D341Med (cell line): ENCODE measurements at regions not wholly inside any gene's neighbourhood (a gene's known extent, or its start where the extent isn't known, plus 50 kb on each side); places are given as distances from the start of the nearest gene placed in this dataset.

ENCODE experiments used
- DNase-seq: peaks from one replicate; pipeline ENCODE4 v3.0.0; 2012; ENCODE audit warnings: low spot score

GRCh38 chr4:125440814-125441213 is 126.1 kb downstream of the FAT4 start:
- no peak for DNase-seq

DNA sequence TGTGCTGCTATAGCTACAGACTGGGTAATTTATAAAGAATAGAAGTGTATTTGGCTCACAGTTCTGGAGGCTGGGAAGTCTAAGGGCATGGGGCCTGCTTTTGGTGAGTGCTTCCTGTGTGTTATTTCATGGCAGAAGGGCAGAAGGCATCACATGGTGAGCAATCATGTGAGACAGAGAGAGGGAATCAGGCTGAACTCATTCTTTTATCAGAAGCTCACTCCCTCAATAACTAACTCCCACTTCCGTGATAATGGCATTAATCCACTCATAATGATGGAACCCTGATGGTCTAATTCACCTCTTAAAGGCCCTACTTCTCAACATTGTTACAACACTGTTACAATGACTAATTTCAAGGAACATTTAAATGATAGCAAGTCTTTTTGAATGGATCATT is 129.4 kb downstream of the FAT4 start:
- no peak for DNase-seq

- DNase-seq = no peak
Observed at GRCh38 chr4:125445525-125445924, 130.8 kb downstream of the FAT4 start.

- DNase-seq = no peak
Observed at GRCh38 chr4:125447551-125448290, 133.0 kb downstream of the FAT4 start.

GRCh38 chr4:125456075-125456474 is 141.3 kb downstream of the FAT4 start:
- DNase-seq = no peak

- no peak for DNase-seq
Observed at GRCh38 chr4:125459531-125459930, 144.8 kb downstream of the FAT4 start.

GRCh38 chr4:125461676-125462363 is 147.1 kb downstream of the FAT4 start:
- no peak for DNase-seq

GRCh38 chr4:125464146-125464545 is 149.4 kb downstream of the FAT4 start:
- no peak for DNase-seq

DNA sequence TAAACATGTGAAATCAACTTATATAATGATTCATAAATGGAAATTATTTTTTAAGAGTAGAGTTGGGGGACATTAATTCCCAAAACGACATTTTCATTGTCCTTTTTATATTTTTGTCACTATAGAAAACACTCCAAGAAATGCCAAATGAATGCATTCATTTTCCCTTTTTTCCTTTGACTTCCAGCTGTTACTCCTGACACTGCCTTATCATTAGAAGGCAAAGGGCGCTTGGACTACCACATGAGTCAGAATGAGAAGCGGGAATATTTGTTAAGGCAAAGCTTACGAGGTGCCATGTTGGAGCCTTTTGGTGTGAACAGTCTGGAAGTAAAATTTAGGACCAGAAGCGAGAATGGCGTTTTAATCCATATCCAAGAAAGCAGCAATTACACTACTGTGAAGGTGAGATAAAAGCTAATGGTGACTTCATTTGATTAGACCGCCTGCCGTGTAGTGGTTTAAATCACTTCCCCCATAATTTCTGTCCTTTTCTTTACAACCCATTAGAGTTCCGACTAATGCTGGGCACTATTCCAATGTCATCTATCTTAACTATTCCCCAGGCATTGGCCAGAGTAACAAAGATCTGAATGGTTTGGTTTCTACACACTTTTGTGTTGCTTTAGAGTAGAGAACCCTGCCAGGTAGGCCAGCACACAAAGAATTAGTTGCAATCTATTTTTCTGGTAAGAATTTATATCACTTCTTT is 166.7 kb downstream of the FAT4 start:
- no peak for DNase-seq

GRCh38 chr4:125482822-125483221 is 168.1 kb downstream of the FAT4 start:
- DNase-seq = no peak

DNA sequence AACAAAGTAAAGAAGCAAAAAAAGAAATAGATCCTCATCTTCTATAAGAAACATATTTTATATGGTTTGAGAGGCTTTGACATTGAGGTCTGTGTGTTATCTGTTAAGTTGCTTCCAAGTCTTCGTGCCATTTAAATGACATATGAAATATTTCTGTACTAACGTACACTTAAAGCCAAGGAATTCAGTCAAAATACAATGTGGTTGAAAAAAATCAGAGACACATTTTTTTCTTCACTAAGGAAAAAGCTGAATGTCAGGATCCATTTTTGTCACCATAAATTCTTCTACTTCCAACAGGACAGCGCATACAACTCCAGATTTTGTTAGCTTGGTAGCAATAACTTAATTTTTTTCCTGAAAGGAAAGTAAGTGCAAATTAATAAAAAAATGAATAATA is 168.5 kb downstream of the FAT4 start:
- no peak for DNase-seq

GRCh38 chr4:125484912-125485311 is 170.2 kb downstream of the FAT4 start:
- DNase-seq = no peak

DNA sequence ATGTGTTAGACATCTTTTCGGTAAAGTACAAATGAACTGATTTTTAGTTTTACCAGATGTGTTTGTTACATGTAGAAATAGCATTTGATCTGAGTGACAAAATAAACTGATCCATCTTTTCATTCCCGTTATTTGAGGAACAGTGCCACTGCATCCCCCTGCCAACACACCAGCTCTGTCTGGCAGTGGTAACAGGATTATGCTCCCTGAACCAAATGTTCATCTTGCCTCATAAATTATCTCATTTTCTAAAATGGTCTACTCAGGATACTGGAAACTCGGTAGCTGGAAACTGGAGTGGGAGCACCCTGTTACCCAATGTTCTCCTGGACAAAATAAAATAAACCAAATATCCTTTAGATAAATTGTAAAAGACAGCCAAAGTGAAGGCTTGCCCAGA is 171.6 kb downstream of the FAT4 start:
- no peak for DNase-seq

DNA sequence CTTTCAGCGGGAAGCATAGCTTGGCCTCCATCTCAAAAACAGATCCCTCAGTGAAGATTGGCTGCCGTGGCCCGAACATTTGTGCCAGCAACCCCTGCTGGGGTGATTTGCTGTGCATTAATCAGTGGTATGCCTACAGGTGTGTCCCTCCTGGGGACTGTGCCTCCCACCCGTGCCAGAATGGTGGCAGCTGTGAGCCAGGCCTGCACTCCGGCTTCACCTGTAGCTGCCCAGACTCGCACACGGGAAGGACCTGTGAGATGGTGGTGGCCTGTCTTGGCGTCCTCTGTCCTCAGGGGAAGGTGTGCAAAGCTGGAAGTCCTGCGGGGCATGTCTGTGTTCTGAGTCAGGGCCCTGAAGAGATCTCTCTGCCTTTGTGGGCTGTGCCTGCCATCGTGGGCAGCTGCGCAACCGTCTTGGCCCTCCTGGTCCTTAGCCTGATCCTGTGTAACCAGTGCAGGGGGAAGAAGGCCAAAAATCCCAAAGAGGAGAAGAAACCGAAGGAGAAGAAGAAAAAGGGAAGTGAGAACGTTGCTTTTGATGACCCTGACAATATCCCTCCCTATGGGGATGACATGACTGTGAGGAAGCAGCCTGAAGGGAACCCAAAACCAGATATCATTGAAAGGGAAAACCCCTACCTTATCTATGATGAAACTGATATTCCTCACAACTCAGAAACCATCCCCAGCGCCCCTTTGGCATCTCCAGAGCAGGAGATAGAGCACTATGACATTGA is 175.4 kb downstream of the FAT4 start:
- no peak for DNase-seq

GRCh38 chr4:125492957-125493356 is 178.2 kb downstream of the FAT4 start:
- no peak for DNase-seq

- DNase-seq = no peak
Observed at GRCh38 chr4:125497861-125498260, 183.1 kb downstream of the FAT4 start.

- DNase-seq = no peak
Observed at GRCh38 chr4:125498981-125499380, 184.2 kb downstream of the FAT4 start.

DNA sequence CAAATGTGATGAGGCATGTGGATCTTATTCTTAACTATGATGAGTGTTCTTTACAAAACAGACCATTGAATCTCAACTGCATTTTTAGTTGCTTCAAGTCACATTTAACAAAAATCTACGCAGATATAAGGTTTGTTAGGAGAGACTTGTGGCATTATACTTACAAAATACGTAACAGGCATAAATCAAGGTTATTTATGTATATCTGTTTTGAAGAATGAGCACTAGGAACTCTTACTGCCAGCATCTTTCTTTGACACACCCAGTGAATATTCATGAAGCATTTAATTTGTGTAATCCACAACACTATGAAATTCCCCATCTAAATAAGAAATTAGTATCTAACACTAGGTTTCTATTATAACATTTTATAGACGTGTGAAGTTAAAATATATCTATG is 186.3 kb downstream of the FAT4 start:
- no peak for DNase-seq

DNA sequence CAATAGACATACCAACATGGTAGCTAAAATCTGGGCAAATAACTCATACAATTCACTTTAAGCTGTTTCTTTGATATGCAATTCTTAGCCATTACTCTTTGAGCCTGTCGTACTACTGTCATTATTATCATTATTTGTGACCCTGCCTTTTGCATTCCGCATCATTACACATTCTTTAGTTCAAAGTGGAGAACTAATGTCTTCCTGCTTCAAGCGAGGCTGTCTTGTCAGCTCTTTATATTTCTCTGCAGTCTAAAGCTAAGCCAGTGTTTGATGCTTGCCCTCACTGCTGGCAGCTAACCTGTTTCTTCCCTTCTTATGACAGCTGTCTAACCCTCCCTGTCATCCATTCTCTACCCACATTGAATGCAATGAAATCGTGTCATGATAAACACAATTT is 186.8 kb downstream of the FAT4 start:
- no peak for DNase-seq

DNA sequence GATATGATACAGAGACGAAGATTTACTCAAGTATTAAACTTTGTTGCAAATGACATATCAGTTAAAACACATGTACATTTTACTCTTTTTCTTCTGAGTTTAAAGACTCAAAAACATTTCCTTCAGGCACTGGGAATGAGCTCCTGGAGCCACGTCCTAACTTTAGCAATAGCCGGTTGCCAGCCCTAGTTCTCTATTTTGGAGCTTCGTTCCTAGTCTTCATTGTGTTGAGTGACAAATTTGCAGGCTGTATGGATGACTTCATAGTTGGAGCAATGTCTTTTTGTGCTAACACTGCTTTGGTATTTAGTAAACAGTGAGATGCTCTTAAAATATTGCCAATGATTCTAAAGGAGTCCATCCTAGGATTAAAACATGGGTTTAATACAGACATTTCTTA is 190.9 kb downstream of the FAT4 start:
- no peak for DNase-seq

DNA sequence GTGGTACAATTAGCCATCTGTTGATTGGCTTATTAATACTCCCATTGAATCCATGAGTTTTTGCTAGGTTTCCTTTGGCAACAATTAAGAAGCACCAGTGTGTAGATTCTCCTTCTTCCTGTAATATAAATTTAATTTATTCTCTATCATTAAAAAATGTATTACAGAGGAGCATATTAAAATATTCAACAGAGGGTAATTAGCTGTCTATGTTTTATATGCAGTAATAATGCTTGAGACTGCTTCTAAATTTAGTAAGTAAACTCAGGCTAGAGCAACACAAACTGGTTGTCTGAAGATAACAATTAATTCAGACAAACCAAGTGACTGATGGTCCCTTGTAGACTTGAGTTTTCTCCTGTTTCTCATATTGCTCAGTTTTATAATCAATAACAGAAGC is 192.4 kb downstream of the FAT4 start:
- no peak for DNase-seq

DNA sequence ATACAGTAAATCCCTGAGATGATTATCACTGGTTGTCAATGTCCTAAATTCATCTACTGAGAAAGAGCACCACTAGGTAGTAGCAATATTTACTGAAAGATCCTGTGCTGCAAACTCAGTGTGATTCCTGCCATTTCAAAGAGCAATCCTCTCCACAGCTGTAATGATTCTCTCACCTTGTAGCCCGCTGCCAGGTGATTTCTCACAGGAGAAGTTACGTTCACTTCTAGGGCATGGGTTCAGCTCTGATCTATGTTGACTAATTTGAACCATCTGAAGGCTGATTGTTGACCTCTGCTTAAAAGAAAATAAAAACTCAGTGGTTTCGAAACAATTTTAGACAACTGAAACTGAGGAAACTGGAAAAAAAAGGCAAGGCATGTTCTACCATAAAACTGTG is 197.0 kb downstream of the FAT4 start:
- DNase-seq = no peak

DNA sequence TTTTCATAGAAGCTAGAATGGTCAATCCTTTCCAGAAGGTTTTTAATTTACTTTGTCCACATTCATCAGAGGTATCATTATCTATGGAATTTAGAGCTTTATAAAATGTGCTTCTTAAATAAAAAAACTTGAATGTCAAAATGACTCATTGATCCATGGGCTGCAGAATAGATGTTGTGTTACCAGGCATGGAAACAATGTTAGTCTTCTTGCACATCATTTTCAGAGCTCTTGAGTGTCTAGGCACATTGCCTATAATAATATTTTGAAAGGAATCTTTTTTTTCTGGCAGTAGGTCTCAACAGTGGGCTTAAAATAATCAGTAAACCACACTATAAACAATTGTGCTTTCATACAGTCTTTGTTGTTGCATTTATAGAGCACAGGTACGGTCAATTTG is 200.3 kb downstream of the FAT4 start:
- DNase-seq = no peak
